ENCODE measurements at regions not wholly inside any gene's neighbourhood (a gene's known extent, or its start where the extent isn't known, plus 50 kb on each side); places are given as distances from the start of the nearest gene placed in this dataset.

DNA sequence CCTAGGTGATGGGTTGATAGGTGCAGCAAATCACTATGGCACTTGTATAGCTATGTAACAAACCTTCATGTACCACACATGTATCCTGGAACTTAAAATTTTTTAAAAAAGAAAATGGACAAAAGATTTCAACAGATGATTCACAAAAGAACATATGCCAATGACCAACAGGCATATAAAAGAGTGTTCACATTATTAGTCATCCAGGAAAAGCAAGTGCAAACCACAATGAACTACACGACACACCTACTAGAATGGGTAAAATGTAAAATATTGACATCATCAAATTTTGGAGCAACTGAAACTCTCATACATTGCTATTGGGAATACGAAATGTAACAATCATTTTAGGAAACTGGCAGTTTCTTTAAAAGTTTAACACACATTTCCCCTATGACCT is 109.9 kb downstream of the YIPF5 start:
- Histone ChIP-seq H3K27ac (no peak overlapping the region), H3K36me3 (no peaks in the 10 kb centered on the region), H3K4me3 (no peak overlapping the region), H3K4me1 (no peaks in the 10 kb centered on the region), H3K9me3 (peaks cover 0 to 13% of the 10 kb centered on the region in 2 donors), H3K27me3 (no peaks in the 10 kb centered on the region)
- intact Hi-C loops (cut with DNase I) = no loop called here
- TF ChIP-seq CTCF (IDR thresholded peaks at IDR 0.05) = no peak
- no peak for DNase-seq
- no peak for ATAC-seq

- intact Hi-C loops (cut with DNase I) = no loop called here
Observed at GRCh38 chr5:144065786-144066185, 104.7 kb downstream of the YIPF5 start.

GRCh38 chr5:144072518-144072927 is 97.9 kb downstream of the YIPF5 start:
- H3K4me1 ChIP-seq = no peaks in the 10 kb centered on the region
- DNase-seq (no peak), ATAC-seq (no peak)
- peaks cover 0 to 1% of the 10 kb centered on the region in 2 donors for H3K9me3 ChIP-seq
- H3K4me3 ChIP-seq = no peak overlapping the region
- H3K27ac ChIP-seq = no peak overlapping the region
- no peaks in the 10 kb centered on the region for H3K27me3 ChIP-seq
- no peak for TF ChIP-seq CTCF (IDR thresholded peaks at IDR 0.05)
- intact Hi-C loops (cut with DNase I) = no loop called here
- no peaks in the 10 kb centered on the region for H3K36me3 ChIP-seq

More at GRCh38 chr5:144065786-144066185, 104.7 kb downstream of the YIPF5 start:
- Histone ChIP-seq H3K4me1 (no peaks in the 10 kb centered on the region), H3K4me3 (no peak overlapping the region), H3K27ac (no peak overlapping the region), H3K27me3 (no peaks in the 10 kb centered on the region), H3K36me3 (no peaks in the 10 kb centered on the region), H3K9me3 (peaks cover 0 to 2% of the 10 kb centered on the region in 2 donors)
- TF ChIP-seq CTCF (IDR thresholded peaks at IDR 0.05) = no peak
- DNase-seq = no peak
- no peak for ATAC-seq

DNA sequence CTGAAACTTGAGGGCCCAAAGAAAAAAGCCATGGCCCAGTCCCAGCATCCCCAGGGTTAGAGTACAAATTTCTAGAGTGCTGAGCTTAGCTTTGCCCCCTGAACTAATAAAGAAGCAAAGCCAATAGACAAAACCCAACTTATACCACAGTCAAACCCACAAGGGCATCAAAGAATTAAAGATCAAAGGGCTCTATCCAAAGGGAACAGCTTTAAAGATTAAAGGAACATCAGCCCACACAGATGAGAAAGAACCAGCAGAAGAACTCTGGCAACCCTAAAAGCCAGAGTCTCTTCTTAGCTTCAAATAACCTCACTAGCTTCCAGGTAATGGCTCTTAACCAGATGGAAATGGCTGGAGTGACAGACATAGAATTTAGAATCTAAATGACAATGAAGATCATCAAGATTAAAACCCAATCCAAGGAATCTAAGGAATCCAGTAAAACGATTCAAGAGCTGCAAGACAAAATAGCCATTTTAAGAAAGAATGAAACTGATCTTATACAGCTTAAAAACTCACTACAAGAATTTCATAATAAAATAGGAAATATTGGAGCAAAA is 93.9 kb downstream of the YIPF5 start:
- H3K27me3 ChIP-seq = no peaks in the 10 kb centered on the region
- no peaks in the 10 kb centered on the region for H3K4me1 ChIP-seq
- H3K9me3 ChIP-seq = peaks cover 0 to 29% of the 10 kb centered on the region in 2 donors
- DNase-seq (no peak), ATAC-seq (no peak)
- intact Hi-C loops (cut with DNase I) = no loop called here
- no peaks in the 10 kb centered on the region for H3K36me3 ChIP-seq
- no peak overlapping the region for H3K4me3 ChIP-seq
- TF ChIP-seq CTCF (IDR thresholded peaks at IDR 0.05) = no peak
- no peak overlapping the region for H3K27ac ChIP-seq

DNA sequence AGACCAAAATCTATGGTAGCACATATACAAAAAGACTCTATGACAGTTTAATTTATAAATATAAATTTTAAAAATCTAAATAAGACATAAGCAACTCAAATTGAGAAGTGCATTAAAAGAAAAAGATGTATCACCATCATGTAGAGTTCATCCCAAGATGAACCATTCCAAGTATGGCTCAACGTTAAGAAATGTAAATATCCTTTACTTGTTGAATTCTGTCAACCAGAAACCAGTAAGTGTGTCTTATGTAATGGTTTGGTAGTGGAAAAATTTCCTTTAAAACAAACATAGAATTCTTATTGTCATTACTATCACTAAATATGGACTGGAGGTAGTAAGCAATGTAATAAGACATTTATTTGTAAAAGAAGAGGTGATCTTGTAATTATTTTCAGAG is 87.3 kb downstream of the YIPF5 start:
- Histone ChIP-seq H3K27me3 (no peaks in the 10 kb centered on the region), H3K27ac (no peak overlapping the region), H3K4me1 (no peaks in the 10 kb centered on the region), H3K36me3 (no peaks in the 10 kb centered on the region), H3K4me3 (no peak overlapping the region), H3K9me3 (peaks cover 0 to 31% of the 10 kb centered on the region in 2 donors)
- ATAC-seq (no peak), DNase-seq (no peak)
- intact Hi-C loops (cut with DNase I) = no loop called here
- no peak for TF ChIP-seq CTCF (IDR thresholded peaks at IDR 0.05)

Data from left lung (tissue), 4 donors.